ENCODE measurements at regions not wholly inside any gene's neighbourhood (a gene's known extent, or its start where the extent isn't known, plus 50 kb on each side); places are given as distances from the start of the nearest gene placed in this dataset.
"Not testable (repeated sequence)": the region's sequence is repeated elsewhere in the genome, so short reads cannot be mapped to it uniquely, and the experiment has no call there.

DNA sequence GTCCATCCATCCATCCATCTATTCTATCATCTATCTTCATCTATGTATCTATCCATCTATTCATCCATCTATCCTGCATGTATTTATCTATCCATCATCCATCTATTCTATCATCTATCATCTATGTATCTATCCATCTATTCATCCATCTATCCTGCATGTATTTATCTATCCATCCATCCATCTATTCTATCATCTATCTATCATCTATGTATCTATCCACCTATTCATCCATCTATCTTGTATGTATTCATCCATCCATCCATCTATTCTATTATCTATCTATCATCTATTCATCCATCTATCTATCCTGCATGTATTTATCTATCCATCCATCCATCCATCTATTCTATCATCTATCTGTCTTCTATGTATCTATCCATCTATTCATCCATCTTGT, 65.9 kb upstream of the PPP2R3B start:
- Histone ChIP-seq H3K36me3 (ENCODE audit: control insufficient read depth, insufficient read depth, low read length) (no peaks in the 10 kb centered on the region), H3K9me3 (ENCODE audit: control insufficient read depth, low read length) (no peaks in the 10 kb centered on the region), H3K4me1 (ENCODE audit: control insufficient read depth, insufficient read depth, low read length) (no peaks in the 10 kb centered on the region), H3K4me3 (ENCODE audit: insufficient read depth, low read depth, low read length) (no peak overlapping the region), H3K27me3 (ENCODE audit: control insufficient read depth, insufficient read depth, low read length, poor library complexity, severe bottlenecking) (no peaks in the 10 kb centered on the region), H3K27ac (ENCODE audit: insufficient read depth, low read depth, low read length, poor library complexity, severe bottlenecking) (no peak overlapping the region)

DNA sequence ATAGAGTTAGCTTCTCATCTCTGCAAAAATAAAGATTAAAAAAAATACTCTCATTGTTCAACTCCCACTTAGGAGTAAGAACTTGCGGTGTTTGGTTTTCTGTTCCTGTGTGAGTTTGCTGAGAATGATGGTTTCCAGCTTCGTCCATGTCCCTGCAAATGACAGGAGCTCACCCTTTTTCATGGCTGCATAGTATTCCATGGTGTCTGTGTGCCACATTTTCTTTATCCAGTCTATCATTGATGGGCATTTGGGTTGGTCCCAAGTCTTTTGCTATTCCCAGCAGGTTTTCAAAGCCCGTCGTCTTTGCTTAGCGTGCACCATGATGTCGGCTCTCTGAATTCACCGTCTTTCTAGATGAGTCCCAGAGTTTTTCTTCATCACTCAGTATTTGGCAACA, 67.8 kb upstream of the PPP2R3B start:
- H3K36me3 ChIP-seq (ENCODE audit: control insufficient read depth, insufficient read depth, low read length); H3K27me3 ChIP-seq (ENCODE audit: control insufficient read depth, insufficient read depth, low read length, poor library complexity, severe bottlenecking); H3K9me3 ChIP-seq (ENCODE audit: control insufficient read depth, low read length); H3K27ac ChIP-seq (ENCODE audit: insufficient read depth, low read depth, low read length, poor library complexity, severe bottlenecking); H3K4me1 ChIP-seq (ENCODE audit: control insufficient read depth, insufficient read depth, low read length); H3K4me3 ChIP-seq (ENCODE audit: insufficient read depth, low read depth, low read length): not testable (repeated sequence)
- WGBS, 2 experiments: 95 to 96% methylated on average over 7 of the region's 7 CpGs

DNA sequence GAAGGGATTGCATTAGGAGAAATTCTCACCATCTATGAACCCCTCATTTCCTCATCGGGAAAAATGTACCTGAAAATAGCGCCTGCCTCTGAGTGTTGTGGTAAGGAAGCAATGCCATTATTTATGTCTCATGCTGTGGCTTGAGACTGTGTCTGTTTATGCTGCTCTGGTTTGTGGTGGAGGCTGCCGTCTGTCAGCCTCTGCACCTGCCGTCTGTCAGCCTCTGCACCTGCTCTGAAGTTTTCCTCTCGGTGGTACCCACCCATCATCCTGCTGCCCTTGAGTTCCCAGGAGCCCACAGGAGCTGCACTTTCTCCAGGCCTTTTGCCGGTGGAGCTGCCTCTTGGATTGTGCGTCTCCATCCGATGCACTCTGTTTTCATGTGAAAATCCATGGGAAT, 68.5 kb upstream of the PPP2R3B start:
- no peaks in the 10 kb centered on the region for H3K4me1 ChIP-seq (ENCODE audit: control insufficient read depth, insufficient read depth, low read length)
- no peaks in the 10 kb centered on the region for H3K36me3 ChIP-seq (ENCODE audit: control insufficient read depth, insufficient read depth, low read length)
- no peaks in the 10 kb centered on the region for H3K9me3 ChIP-seq (ENCODE audit: control insufficient read depth, low read length)
- no peaks in the 10 kb centered on the region for H3K27me3 ChIP-seq (ENCODE audit: control insufficient read depth, insufficient read depth, low read length, poor library complexity, severe bottlenecking)
- H3K4me3 ChIP-seq (ENCODE audit: insufficient read depth, low read depth, low read length): no peak overlapping the region
- no peak overlapping the region for H3K27ac ChIP-seq (ENCODE audit: insufficient read depth, low read depth, low read length, poor library complexity, severe bottlenecking)
- WGBS, 2 experiments: 83 to 87% methylated on average over 8 of the region's 8 CpGs

DNA sequence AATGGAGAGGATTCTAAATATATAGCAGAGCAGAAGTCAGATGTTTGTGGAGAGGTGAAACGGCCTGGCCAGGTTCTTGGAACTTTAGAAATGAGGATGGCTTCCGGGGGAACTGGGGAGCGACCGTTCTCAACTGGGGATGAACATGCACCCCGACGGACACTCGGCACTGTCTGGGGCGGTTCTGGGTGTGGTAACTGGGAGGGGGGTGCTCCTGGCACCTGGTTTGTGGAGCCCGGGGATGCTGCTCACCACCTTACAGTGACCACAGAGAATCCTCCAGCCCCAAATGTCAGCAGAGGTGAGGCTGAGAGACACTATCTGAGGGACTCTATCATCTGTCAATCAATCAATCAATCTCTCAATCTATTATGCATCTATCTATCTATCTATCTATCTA, 69.0 kb upstream of the PPP2R3B start:
- Histone ChIP-seq H3K36me3 (ENCODE audit: control insufficient read depth, insufficient read depth, low read length) (no peaks in the 10 kb centered on the region), H3K27me3 (ENCODE audit: control insufficient read depth, insufficient read depth, low read length, poor library complexity, severe bottlenecking) (no peaks in the 10 kb centered on the region), H3K27ac (ENCODE audit: insufficient read depth, low read depth, low read length, poor library complexity, severe bottlenecking) (no peak overlapping the region), H3K4me3 (ENCODE audit: insufficient read depth, low read depth, low read length) (no peak overlapping the region), H3K9me3 (ENCODE audit: control insufficient read depth, low read length) (no peaks in the 10 kb centered on the region), H3K4me1 (ENCODE audit: control insufficient read depth, insufficient read depth, low read length) (no peaks in the 10 kb centered on the region)
- WGBS, 2 experiments: 74 to 77% methylated on average over 9 of the region's 9 CpGs

DNA sequence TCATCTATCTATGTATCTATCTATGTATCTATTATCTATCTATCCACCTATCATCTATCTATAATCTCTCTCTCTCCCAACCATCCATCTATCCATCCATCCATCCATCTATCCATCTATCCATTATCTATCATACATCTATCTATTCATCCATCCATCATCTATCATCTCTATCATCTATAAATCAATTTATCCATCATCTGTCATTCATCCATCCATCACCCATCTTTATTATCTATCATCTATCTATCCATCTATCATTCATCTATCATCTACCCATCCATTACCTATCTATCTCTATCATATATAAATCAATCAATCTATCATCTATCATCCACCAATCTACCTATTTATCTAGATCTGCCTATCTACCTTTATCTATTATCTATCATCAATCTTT, 69.4 kb upstream of the PPP2R3B start:
- Histone ChIP-seq H3K36me3 (ENCODE audit: control insufficient read depth, insufficient read depth, low read length) (no peaks in the 10 kb centered on the region), H3K9me3 (ENCODE audit: control insufficient read depth, low read length) (no peaks in the 10 kb centered on the region), H3K27me3 (ENCODE audit: control insufficient read depth, insufficient read depth, low read length, poor library complexity, severe bottlenecking) (no peaks in the 10 kb centered on the region), H3K4me3 (ENCODE audit: insufficient read depth, low read depth, low read length) (no peak overlapping the region), H3K27ac (ENCODE audit: insufficient read depth, low read depth, low read length, poor library complexity, severe bottlenecking) (no peak overlapping the region), H3K4me1 (ENCODE audit: control insufficient read depth, insufficient read depth, low read length) (no peaks in the 10 kb centered on the region)

DNA sequence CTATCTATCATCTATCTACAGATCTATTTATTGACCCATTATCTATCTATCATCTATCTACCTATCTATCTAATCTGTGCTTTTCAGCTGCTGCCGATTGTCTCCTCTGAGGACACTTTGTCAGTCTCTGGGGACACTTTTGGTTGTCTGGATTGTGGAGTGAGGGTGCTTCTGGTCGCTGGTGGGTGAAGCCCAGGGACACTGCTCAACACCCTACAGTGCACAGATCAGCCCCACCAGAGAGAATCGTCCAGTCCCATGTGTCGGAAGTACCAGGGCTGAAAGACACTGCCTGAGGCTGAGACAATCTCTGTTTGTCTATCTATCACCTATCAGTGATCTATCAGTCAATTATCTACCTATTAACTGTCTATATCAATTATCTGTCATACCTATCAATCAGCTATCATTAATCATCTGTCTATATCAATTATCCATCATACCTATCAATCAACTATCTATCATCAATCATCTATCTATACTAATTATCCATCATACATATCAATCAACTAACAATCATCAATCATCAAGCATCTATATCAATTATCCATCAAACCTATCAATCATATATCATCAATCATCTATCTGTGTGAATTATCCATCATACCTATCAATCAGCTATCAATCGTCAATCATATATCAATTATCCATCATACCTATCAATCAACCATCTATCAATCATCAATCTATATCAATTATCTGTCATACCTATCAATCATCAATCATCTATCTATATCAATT, 70.0 kb upstream of the PPP2R3B start:
- H3K27ac ChIP-seq (ENCODE audit: insufficient read depth, low read depth, low read length, poor library complexity, severe bottlenecking): no peak overlapping the region
- H3K36me3 ChIP-seq (ENCODE audit: control insufficient read depth, insufficient read depth, low read length): no peaks in the 10 kb centered on the region
- no peaks in the 10 kb centered on the region for H3K4me1 ChIP-seq (ENCODE audit: control insufficient read depth, insufficient read depth, low read length)
- no peaks in the 10 kb centered on the region for H3K9me3 ChIP-seq (ENCODE audit: control insufficient read depth, low read length)
- WGBS, 2 experiments: 64 to 76% methylated on average over 4 to 5 of the region's 5 CpGs
- H3K4me3 ChIP-seq (ENCODE audit: insufficient read depth, low read depth, low read length): no peak overlapping the region
- H3K27me3 ChIP-seq (ENCODE audit: control insufficient read depth, insufficient read depth, low read length, poor library complexity, severe bottlenecking): no peaks in the 10 kb centered on the region

DNA sequence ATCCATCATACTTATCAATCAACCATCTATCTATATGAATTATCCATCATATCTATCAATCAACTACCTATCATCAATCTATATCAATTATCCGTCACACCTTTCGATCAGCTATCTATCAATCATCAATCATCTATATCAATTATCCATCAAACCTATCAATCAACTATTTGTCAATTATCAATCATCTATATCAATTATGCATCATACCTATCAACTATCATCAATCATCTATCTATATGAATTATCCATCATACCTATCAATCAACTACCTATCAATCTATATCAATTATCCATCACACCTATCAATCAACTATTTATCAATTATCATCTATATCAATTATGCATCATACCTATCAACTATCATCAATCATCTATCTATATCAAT, 70.6 kb upstream of the PPP2R3B start:
- Histone ChIP-seq H3K4me3 (ENCODE audit: insufficient read depth, low read depth, low read length) (no peak overlapping the region), H3K9me3 (ENCODE audit: control insufficient read depth, low read length) (no peaks in the 10 kb centered on the region), H3K4me1 (ENCODE audit: control insufficient read depth, insufficient read depth, low read length) (no peaks in the 10 kb centered on the region), H3K27ac (ENCODE audit: insufficient read depth, low read depth, low read length, poor library complexity, severe bottlenecking) (no peak overlapping the region), H3K27me3 (ENCODE audit: control insufficient read depth, insufficient read depth, low read length, poor library complexity, severe bottlenecking) (no peaks in the 10 kb centered on the region), H3K36me3 (ENCODE audit: control insufficient read depth, insufficient read depth, low read length) (no peaks in the 10 kb centered on the region)
- whole genome bisulfite sequencing, 2 experiments: 72 to 74% methylated on average over 2 of the region's 2 CpGs

DNA sequence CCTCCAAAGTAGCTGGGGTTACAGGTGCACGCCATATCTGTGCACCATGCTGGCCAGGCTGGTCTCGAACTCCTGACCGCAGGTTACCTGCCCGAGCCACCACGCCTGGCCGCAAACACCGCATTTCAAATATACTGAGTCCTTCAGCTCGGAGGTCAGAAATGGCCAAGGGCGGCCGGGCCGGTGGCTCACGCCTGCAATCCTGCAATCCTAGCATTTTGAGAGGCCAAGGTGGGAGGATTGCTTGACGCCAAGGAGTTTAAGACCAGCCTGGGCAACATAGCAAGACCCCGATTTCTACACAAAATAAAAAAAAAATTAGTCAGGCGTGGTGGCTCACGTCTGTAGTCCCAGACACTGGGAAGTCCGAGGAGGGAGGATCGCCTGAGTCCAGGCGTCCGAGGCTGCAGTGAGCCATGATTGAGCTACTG, 71.9 kb upstream of the PPP2R3B start:
- no peaks in the 10 kb centered on the region for H3K27me3 ChIP-seq (ENCODE audit: control insufficient read depth, insufficient read depth, low read length, poor library complexity, severe bottlenecking)
- H3K9me3 ChIP-seq (ENCODE audit: control insufficient read depth, low read length): no peaks in the 10 kb centered on the region
- no peak overlapping the region for H3K4me3 ChIP-seq (ENCODE audit: insufficient read depth, low read depth, low read length)
- no peaks in the 10 kb centered on the region for H3K36me3 ChIP-seq (ENCODE audit: control insufficient read depth, insufficient read depth, low read length)
- H3K27ac ChIP-seq (ENCODE audit: insufficient read depth, low read depth, low read length, poor library complexity, severe bottlenecking): no peak overlapping the region
- 92 to 93% methylated on average over 20 of the region's 20 CpGs for WGBS, 2 experiments
- H3K4me1 ChIP-seq (ENCODE audit: control insufficient read depth, insufficient read depth, low read length): no peaks in the 10 kb centered on the region

DNA sequence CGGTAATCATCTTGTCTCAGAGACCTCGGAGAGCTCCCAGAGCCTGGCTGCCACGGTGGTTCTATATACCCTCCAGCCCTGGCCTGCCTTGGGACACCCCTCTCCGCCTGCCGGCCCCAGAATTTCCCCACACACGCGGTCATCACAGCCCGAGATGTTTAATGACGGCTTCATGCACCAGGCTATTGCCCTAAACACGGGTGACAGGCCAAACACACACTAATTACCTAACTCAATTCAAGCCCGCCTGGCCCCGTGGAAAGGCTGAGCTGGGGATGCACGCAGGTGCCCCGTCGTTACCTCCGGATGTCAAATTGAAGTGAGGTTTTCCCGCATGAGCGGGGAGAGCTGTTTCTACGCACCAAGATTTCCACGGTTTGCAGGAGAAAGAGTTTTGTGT, 72.9 kb upstream of the PPP2R3B start:
- no peaks in the 10 kb centered on the region for H3K4me1 ChIP-seq (ENCODE audit: control insufficient read depth, insufficient read depth, low read length)
- H3K4me3 ChIP-seq (ENCODE audit: insufficient read depth, low read depth, low read length): no peak overlapping the region
- no peak overlapping the region for H3K27ac ChIP-seq (ENCODE audit: insufficient read depth, low read depth, low read length, poor library complexity, severe bottlenecking)
- H3K27me3 ChIP-seq (ENCODE audit: control insufficient read depth, insufficient read depth, low read length, poor library complexity, severe bottlenecking): no peaks in the 10 kb centered on the region
- 86 to 92% methylated on average over 20 of the region's 20 CpGs for WGBS, 2 experiments
- no peaks in the 10 kb centered on the region for H3K36me3 ChIP-seq (ENCODE audit: control insufficient read depth, insufficient read depth, low read length)
- H3K9me3 ChIP-seq (ENCODE audit: control insufficient read depth, low read length): no peaks in the 10 kb centered on the region

DNA sequence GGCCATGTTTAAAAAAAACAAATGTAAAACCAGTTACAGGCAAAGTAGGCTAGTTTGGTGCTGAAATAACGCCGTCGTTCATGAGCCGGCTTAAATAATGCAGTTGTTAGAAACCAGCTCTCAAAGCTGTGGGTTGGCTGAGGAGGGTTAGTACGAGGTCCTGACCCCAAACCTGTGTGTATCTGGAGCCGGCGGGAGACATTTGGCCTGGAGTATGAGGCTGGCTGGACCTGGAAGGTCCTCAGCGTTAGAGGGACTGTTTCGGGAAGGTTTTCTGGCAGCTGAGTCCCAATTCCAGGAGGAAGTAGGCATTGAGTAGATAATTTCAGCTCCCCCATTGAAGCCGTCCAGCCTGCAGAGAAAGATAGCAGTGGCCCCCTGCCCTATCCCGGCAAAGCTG, 73.4 kb upstream of the PPP2R3B start:
- no peaks in the 10 kb centered on the region for H3K9me3 ChIP-seq (ENCODE audit: control insufficient read depth, low read length)
- no peaks in the 10 kb centered on the region for H3K36me3 ChIP-seq (ENCODE audit: control insufficient read depth, insufficient read depth, low read length)
- H3K27ac ChIP-seq (ENCODE audit: insufficient read depth, low read depth, low read length, poor library complexity, severe bottlenecking): no peak overlapping the region
- no peak overlapping the region for H3K4me3 ChIP-seq (ENCODE audit: insufficient read depth, low read depth, low read length)
- WGBS, 2 experiments: 87 to 88% methylated on average over 11 of the region's 11 CpGs
- H3K4me1 ChIP-seq (ENCODE audit: control insufficient read depth, insufficient read depth, low read length): no peaks in the 10 kb centered on the region
- no peaks in the 10 kb centered on the region for H3K27me3 ChIP-seq (ENCODE audit: control insufficient read depth, insufficient read depth, low read length, poor library complexity, severe bottlenecking)

Data from ectodermal cell (in vitro differentiated cells).